ENCODE measurements at regions not wholly inside any gene's neighbourhood (a gene's known extent, or its start where the extent isn't known, plus 50 kb on each side); places are given as distances from the start of the nearest gene placed in this dataset.

- no peak for ATAC-seq (ENCODE audit: low FRiP score in 2 of 2)
- TF ChIP-seq CTCF (IDR thresholded peaks at IDR 0.05) (no peak), POLR2A (IDR thresholded peaks at IDR 0.05) (no peak), POLR2AphosphoS5 (IDR thresholded peaks at IDR 0.05) (no peak), EP300 (IDR thresholded peaks at IDR 0.05) (no peak)
- Histone ChIP-seq H3K27ac (no peak overlapping the region), H3K4me3 (no peak overlapping the region), H3K4me1 (no peaks in the 10 kb centered on the region), H3K36me3 (no peaks in the 10 kb centered on the region), H3K9me3 (no peaks in the 10 kb centered on the region), H3K27me3 (no peaks in the 10 kb centered on the region)
- 74 to 77% methylated on average over 2 of the region's 2 CpGs for WGBS, 2 donors
- DNase-seq = no peak
These were observed 476.9 kb downstream of the SLC6A15 start for GRCh38 chr12:84435682-84436081.

GRCh38 chr12:84422340-84422739 lies 490.3 kb downstream of the SLC6A15 start:
- H3K36me3 ChIP-seq = no peaks in the 10 kb centered on the region
- ATAC-seq (ENCODE audit: low FRiP score in 2 of 2) (no peak), DNase-seq (no peak)
- H3K27me3 ChIP-seq = no peaks in the 10 kb centered on the region
- 81 to 84% methylated on average over 2 of the region's 2 CpGs for WGBS, 2 donors
- H3K4me3 ChIP-seq = no peak overlapping the region
- no peak overlapping the region for H3K27ac ChIP-seq
- TF ChIP-seq EP300 (IDR thresholded peaks at IDR 0.05) (no peak), CTCF (IDR thresholded peaks at IDR 0.05) (no peak), POLR2A (IDR thresholded peaks at IDR 0.05) (no peak), POLR2AphosphoS5 (IDR thresholded peaks at IDR 0.05) (no peak)
- no peaks in the 10 kb centered on the region for H3K9me3 ChIP-seq
- H3K4me1 ChIP-seq = no peaks in the 10 kb centered on the region

GRCh38 chr12:84421103-84421502 lies 491.5 kb downstream of the SLC6A15 start:
- TF ChIP-seq POLR2A (IDR thresholded peaks at IDR 0.05) = no peak
- TF ChIP-seq POLR2AphosphoS5 (IDR thresholded peaks at IDR 0.05) = no peak
- TF ChIP-seq CTCF (IDR thresholded peaks at IDR 0.05) = no peak
- no peak for TF ChIP-seq EP300 (IDR thresholded peaks at IDR 0.05)
- ATAC-seq (ENCODE audit: low FRiP score in 2 of 2) = no peak

GRCh38 chr12:84416626-84417025 lies 496.0 kb downstream of the SLC6A15 start:
- Histone ChIP-seq H3K36me3 (no peaks in the 10 kb centered on the region), H3K4me1 (no peaks in the 10 kb centered on the region), H3K27ac (no peak overlapping the region), H3K9me3 (no peaks in the 10 kb centered on the region), H3K27me3 (no peaks in the 10 kb centered on the region), H3K4me3 (no peak overlapping the region)
- no peak for DNase-seq
- 20 to 35% methylated on average over 1 of the region's 1 CpG for WGBS, 2 donors
- TF ChIP-seq EP300 (IDR thresholded peaks at IDR 0.05) (no peak), POLR2A (IDR thresholded peaks at IDR 0.05) (no peak), CTCF (IDR thresholded peaks at IDR 0.05) (no peak), POLR2AphosphoS5 (IDR thresholded peaks at IDR 0.05) (no peak)
- no peak for ATAC-seq (ENCODE audit: low FRiP score in 2 of 2)

More at GRCh38 chr12:84421103-84421502, 491.5 kb downstream of the SLC6A15 start:
- no peaks in the 10 kb centered on the region for H3K4me1 ChIP-seq
- no peak overlapping the region for H3K4me3 ChIP-seq
- no peaks in the 10 kb centered on the region for H3K36me3 ChIP-seq
- no peaks in the 10 kb centered on the region for H3K9me3 ChIP-seq
- DNase-seq = no peak
- H3K27me3 ChIP-seq = no peaks in the 10 kb centered on the region
- no peak overlapping the region for H3K27ac ChIP-seq

- no peaks in the 10 kb centered on the region for H3K27me3 ChIP-seq
- no peak for TF ChIP-seq EP300 (IDR thresholded peaks at IDR 0.05)
- no peak for TF ChIP-seq POLR2AphosphoS5 (IDR thresholded peaks at IDR 0.05)
- TF ChIP-seq POLR2A (IDR thresholded peaks at IDR 0.05) = no peak
- no peak for TF ChIP-seq CTCF (IDR thresholded peaks at IDR 0.05)
- ATAC-seq (ENCODE audit: low FRiP score in 2 of 2) (no peak), DNase-seq (no peak)
- no peaks in the 10 kb centered on the region for H3K9me3 ChIP-seq
- no peak overlapping the region for H3K27ac ChIP-seq
- no peak overlapping the region for H3K4me3 ChIP-seq
- no peaks in the 10 kb centered on the region for H3K36me3 ChIP-seq
- no peaks in the 10 kb centered on the region for H3K4me1 ChIP-seq
- 67 to 76% methylated on average over 2 of the region's 2 CpGs for WGBS, 2 donors
These were observed 496.7 kb downstream of the SLC6A15 start for GRCh38 chr12:84415946-84416345.

Measured in upper lobe of left lung (tissue), 6 donors.